GM12878 (cell line): ENCODE measurements at regions not wholly inside any gene's neighbourhood (a gene's known extent, or its start where the extent isn't known, plus 50 kb on each side); places are given as distances from the start of the nearest gene placed in this dataset.

ENCODE experiments used
- ATAC-seq: fragments of 200-7000 bp; cut with Tn5 transposase; 3 replicates; pipeline ENCODE4 v1.9.1; 2020; ENCODE audit warnings: mild to moderate bottlenecking, moderate library complexity
- BruUV-seq: library from RNA; stranded (reverse); fragments of 400-500 nt; replicated peaks from 2 replicates; lab custom pipeline; 2021; lab: Mats Ljungman, UMichigan
- CTCF ChIA-PET: fragments of 300-600 bp; sonication (Branson Sonifier 250); formaldehyde crosslinking; extraction: SDS; loops from one replicate; lab custom pipeline; 2021; ENCODE audit warnings: inconsistent platforms; lab: Yijun Ruan, JAX
- POLR2A ChIA-PET: fragments of 350-600 bp; formaldehyde crosslinking; extraction: SDS; loops from one replicate; lab custom pipeline; 2021; ENCODE audit warnings: inconsistent platforms; lab: Charles Lee
- RAD21 ChIA-PET: fragments of 300-600 bp; sonication (Branson Sonifier 250); formaldehyde crosslinking; loops from one replicate; lab custom pipeline; 2023; ENCODE audit warnings: antibody characterized with exemption; ENCODE audit not compliant: unreplicated experiment; lab: Charles Lee
- SMC1A ChIA-PET: fragments of 300-600 bp; sonication (Branson Sonifier 250); formaldehyde crosslinking; loops from one replicate; lab custom pipeline; 2023; ENCODE audit not compliant: unreplicated experiment, uncharacterized antibody; lab: Charles Lee
- DNase-seq: peaks from one replicate; pipeline ENCODE4 v3.0.0-alpha.2; 2011; ENCODE audit warnings: low read depth, low spot score
- FAIRE-seq: peaks from 3 replicates; lab custom pipeline; 2011; peaks lifted over from hg19 to GRCh38; lab: Jason Lieb, UNC
- H2AFZ ChIP-seq: 2 replicates; pipeline ENCODE4 v1.6.0; 2011; ENCODE audit warnings: low read depth, low read length, control low read depth; ENCODE audit not compliant: control insufficient read depth
- H3K27ac ChIP-seq: 2 replicates; pipeline ENCODE4 v1.5.1; 2011; ENCODE audit warnings: control low read depth; ENCODE audit not compliant: control insufficient read depth, insufficient read depth
- H3K27me3 ChIP-seq, 2 experiments: replicated peaks in 1 of 2; 2 replicates each; pipeline versions ENCODE4 v1.6.0 to v1.6.1; 2011; ENCODE audit warnings: low read length in 1 of 2; ENCODE audit not compliant: control insufficient read depth in 2 of 2, insufficient read depth in 2 of 2
- H3K36me3 ChIP-seq, 2 experiments: 2 replicates each; pipeline ENCODE4 v1.5.1; 2011; ENCODE audit warnings: low read length in 1 of 2; ENCODE audit not compliant: control insufficient read depth in 2 of 2, insufficient read depth in 2 of 2
- H3K4me1 ChIP-seq: 2 replicates; pipeline ENCODE4 v1.6.1; 2011; ENCODE audit warnings: mild to moderate bottlenecking, low read length, moderate library complexity, mixed read lengths; ENCODE audit not compliant: control insufficient read depth, insufficient read depth
- H3K4me2 ChIP-seq: 2 replicates; pipeline ENCODE4 v1.6.0; 2011; ENCODE audit warnings: control low read depth; ENCODE audit not compliant: control insufficient read depth, insufficient read depth
- H3K4me3 ChIP-seq: fragments of 200-600 bp; sonication (generic); 2 replicates; pipeline ENCODE4 v1.5.1; 2016
- H3K79me2 ChIP-seq: 2 replicates; pipeline ENCODE4 v1.6.0; 2011; ENCODE audit warnings: low read length; ENCODE audit not compliant: control insufficient read depth, insufficient read depth
- H3K9ac ChIP-seq: 2 replicates; pipeline ENCODE4 v1.8.0; 2011; ENCODE audit warnings: low read length, control low read depth, mixed read lengths; ENCODE audit not compliant: control insufficient read depth, insufficient read depth
- H3K9me3 ChIP-seq: replicated peaks from 3 replicates; pipeline ENCODE4 v1.5.1; 2011; ENCODE audit warnings: mild to moderate bottlenecking, low read length; ENCODE audit not compliant: control insufficient read depth, insufficient read depth
- H4K20me1 ChIP-seq: 2 replicates; pipeline ENCODE4 v1.6.0; 2011; ENCODE audit not compliant: control insufficient read depth, insufficient read depth
- BMI1 ChIP-seq: fragments of 450-650 bp; IDR thresholded peaks from 2 replicates; pipeline ENCODE4 v1.6.1; 2016; ENCODE audit warnings: mild to moderate bottlenecking, moderate library complexity, borderline replicate concordance
- CBFB ChIP-seq: IDR thresholded peaks from 2 replicates; pipeline ENCODE4 v1.6.1; 2016; ENCODE audit warnings: antibody characterized with exemption, low read depth
- CHD2 ChIP-seq: IDR thresholded peaks from 2 replicates; pipeline ENCODE4 v1.6.1; 2011; ENCODE audit warnings: low read depth, low read length, improper control_type of control experiment, borderline replicate concordance
- DPF2 ChIP-seq: fragments of 450-650 bp; IDR thresholded peaks from 2 replicates; pipeline ENCODE4 v1.6.1; 2017; ENCODE audit warnings: mild to moderate bottlenecking
- E2F4 ChIP-seq: IDR thresholded peaks from 2 replicates; pipeline ENCODE4 v1.6.1; 2012; ENCODE audit warnings: low read depth, low read length, improper control_type of control experiment
- FOXK2 ChIP-seq: fragments of 450-650 bp; IDR thresholded peaks from 2 replicates; pipeline ENCODE4 v1.6.1; 2017; ENCODE audit warnings: mild to moderate bottlenecking, moderate library complexity
- FOXM1 ChIP-seq: IDR thresholded peaks from 2 replicates; pipeline ENCODE4 v1.6.1; 2012; ENCODE audit warnings: low read depth, mild to moderate bottlenecking, inconsistent platforms, low read length, moderate library complexity
- HCFC1 ChIP-seq: fragments of 150-350 bp; IDR thresholded peaks from 2 replicates; pipeline ENCODE4 v1.6.1; 2014; ENCODE audit warnings: low read length
- HDAC2 ChIP-seq: fragments of 200-600 bp; sonication (generic); IDR thresholded peaks from 2 replicates; pipeline ENCODE4 v1.6.1; 2017
- HDAC6 ChIP-seq: fragments of 200-600 bp; sonication (generic); IDR thresholded peaks from one replicate; pipeline ENCODE4 v1.8.0; 2017; ENCODE audit warnings: antibody characterized with exemption; ENCODE audit not compliant: unreplicated experiment
- NR2C1 ChIP-seq: fragments of 450-650 bp; IDR thresholded peaks from 2 replicates; pipeline ENCODE4 v1.6.1; 2017; ENCODE audit warnings: antibody characterized with exemption, mild to moderate bottlenecking, moderate library complexity
- NR2C2 ChIP-seq: IDR thresholded peaks from 2 replicates; pipeline ENCODE4 v1.6.1; 2011; ENCODE audit warnings: borderline replicate concordance, low read depth; ENCODE audit not compliant: control insufficient read depth, insufficient read length
- NRF1 ChIP-seq: conservative IDR thresholded peaks from 2 replicates; pipeline ENCODE4 v1.6.1; 2011; ENCODE audit warnings: mild to moderate bottlenecking, low read depth, low read length, improper control_type of control experiment
- POLR2AphosphoS2 ChIP-seq: IDR thresholded peaks from 2 replicates; pipeline ENCODE4 v1.6.1; 2011; ENCODE audit warnings: low read depth, mild to moderate bottlenecking, low read length, improper control_type of control experiment, moderate library complexity
- RAD51 ChIP-seq: fragments of 450-650 bp; IDR thresholded peaks from 2 replicates; pipeline ENCODE4 v1.6.1; 2016; ENCODE audit warnings: moderate library complexity, mild to moderate bottlenecking, inconsistent platforms
- SKIL ChIP-seq: fragments of 450-650 bp; IDR thresholded peaks from 2 replicates; pipeline ENCODE4 v1.6.1; 2017; ENCODE audit warnings: mild to moderate bottlenecking, low read depth, inconsistent platforms; ENCODE audit not compliant: poor library complexity, severe bottlenecking
- TCF3 ChIP-seq: IDR thresholded peaks from 2 replicates; pipeline ENCODE4 v1.6.1; 2012; ENCODE audit warnings: low read depth, mild to moderate bottlenecking, low read length, borderline replicate concordance; ENCODE audit not compliant: insufficient read depth
- YY1 ChIP-seq: IDR thresholded peaks from 2 replicates; pipeline ENCODE4 v1.6.1; 2011; ENCODE audit warnings: low read depth, mild to moderate bottlenecking, low read length
- ZNF274 ChIP-seq: IDR thresholded peaks from one replicate; pipeline ENCODE4 v1.8.0; 2011; ENCODE audit not compliant: insufficient read length, insufficient read depth
- WGBS: methylation state at CpG from one replicate; pipeline ENCODE4 v1.1.6; 2016; ENCODE audit warnings: low lambda C conversion rate; ENCODE audit not compliant: insufficient replicate concordance, insufficient coverage; ENCODE audit errors: missing lambda C conversion rate; 5-methylcytosine and 5-hydroxymethylcytosine counted together
- in situ Hi-C: fragments of 300-500 bp; cut with MboI; formaldehyde crosslinking; loops from 9 replicates; pipeline ENCODE4 v1.14.3; 2018; ENCODE audit warnings: mixed read lengths
- intact Hi-C: fragments of 100-400 bp; cut with micrococcal nuclease; formaldehyde crosslinking; loops from one replicate; pipeline ENCODE4 v1.14.2; 2022; ENCODE audit not compliant: unreplicated experiment

GRCh38 chr15:81595752-81596151, 221.7 kb upstream of the TMC3 start:
- ATAC-seq = no peak
- no TSS peak for BruUV-seq
- TF ChIP-seq NR2C1 (no peak), CBFB (no peak), HCFC1 (no peak), HDAC2 (no peak), DPF2 (no peak), NRF1 (no peak), YY1 (no peak), FOXK2 (no peak), CHD2 (no peak), RAD51 (no peak), NR2C2 (no peak), BMI1 (no peak), HDAC6 (no peak), FOXM1 (no peak), TCF3 (no peak), POLR2AphosphoS2 (no peak), ZNF274 (no peak), SKIL (no peak), E2F4 (no peak)
- intact Hi-C loops (no loop called here), in situ Hi-C loops (no loop called here)
- ChIA-PET CTCF (no interaction called here), POLR2A (no interaction called here), SMC1A (no interaction called here), RAD21 (no interaction called here)
- Histone ChIP-seq H3K9me3 (no peaks in the 10 kb centered on the region; the same call in 2 of the 3 replicates), H3K27me3 (no peaks in the 10 kb centered on the region), H3K4me2 (no peak overlapping the region), H3K27ac (no peak overlapping the region), H3K79me2 (no peaks in the 10 kb centered on the region), H3K4me3 (no peak overlapping the region), H2AFZ (no peak overlapping the region), H3K36me3 (no peaks in the 10 kb centered on the region), H3K9ac (no peak overlapping the region), H3K4me1 (no peaks in the 10 kb centered on the region), H4K20me1 (no peaks in the 10 kb centered on the region)
- no peak for FAIRE-seq
- DNase-seq = no peak
- 0% methylated on average over 1 of the region's 1 CpG for WGBS
